Urinary bladder (tissue), 3 donors: ENCODE measurements at regions not wholly inside any gene's neighbourhood (a gene's known extent, or its start where the extent isn't known, plus 50 kb on each side); places are given as distances from the start of the nearest gene placed in this dataset.

ENCODE experiments used
- DNase-seq: peaks from one replicate; pipeline ENCODE4 v3.0.0-alpha.2; 2015; ENCODE audit errors: extremely low spot score
- H3K27ac ChIP-seq: one replicate; pipeline ENCODE4 v1.5.1; 2013; ENCODE audit warnings: low read depth, mild to moderate bottlenecking, moderate library complexity
- H3K36me3 ChIP-seq: one replicate; pipeline ENCODE4 v1.6.1; 2013; ENCODE audit warnings: mild to moderate bottlenecking, moderate library complexity; ENCODE audit not compliant: insufficient read depth
- H3K4me1 ChIP-seq: one replicate; pipeline ENCODE4 v1.6.1; 2013; ENCODE audit warnings: mild to moderate bottlenecking, moderate library complexity; ENCODE audit not compliant: insufficient read depth
- H3K4me3 ChIP-seq: one replicate; pipeline ENCODE4 v1.5.1; 2013; ENCODE audit warnings: low read depth, low read length
- WGBS: extraction: QIAGEN DNeasy Blood & Tissue Kit; methylation state at CpG from one replicate; pipeline ENCODE4 v1.1.7; 2013; 5-methylcytosine and 5-hydroxymethylcytosine counted together
- donor health status: healthy with polysubstance abuse.
- donor health status: healthy.

GRCh38 chr20:11207749-11208502, 534.1 kb upstream of the JAG1 start:
- Histone ChIP-seq H3K4me1 (no peaks in the 10 kb centered on the region), H3K27ac (no peak overlapping the region), H3K36me3 (no peaks in the 10 kb centered on the region), H3K4me3 (no peak overlapping the region)
- no peak for DNase-seq
- WGBS, result 76% methylated on average over 10 of the region's 10 CpGs

- WGBS, result 89% methylated on average over 5 of the region's 5 CpGs
- Histone ChIP-seq H3K27ac (no peak overlapping the region), H3K36me3 (no peaks in the 10 kb centered on the region), H3K4me1 (no peaks in the 10 kb centered on the region), H3K4me3 (no peak overlapping the region)
- no peak for DNase-seq
Observed at GRCh38 chr20:11210611-11211010, 536.8 kb upstream of the JAG1 start.

DNA sequence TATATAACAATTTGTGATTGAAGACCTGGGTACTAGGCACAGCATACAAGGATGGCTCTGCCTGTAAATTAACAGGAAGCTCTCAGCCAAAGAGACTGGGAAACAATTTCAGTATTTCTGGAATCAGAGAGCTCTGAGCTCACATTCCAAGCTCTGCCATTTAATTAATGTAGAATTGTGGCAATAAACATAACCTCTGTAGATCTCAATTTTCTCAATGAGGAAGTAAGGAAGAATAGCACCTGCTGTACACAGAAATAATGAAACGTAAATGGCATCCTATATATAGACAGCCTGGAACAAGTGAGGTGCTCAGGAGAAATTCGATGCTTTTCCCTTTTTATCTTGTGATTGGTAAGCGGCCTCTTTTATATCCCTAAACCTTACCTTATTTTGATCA, 538.5 kb upstream of the JAG1 start:
- 95% methylated on average over 3 of the region's 3 CpGs for WGBS
- Histone ChIP-seq H3K4me1 (no peaks in the 10 kb centered on the region), H3K36me3 (no peaks in the 10 kb centered on the region), H3K27ac (no peak overlapping the region), H3K4me3 (no peak overlapping the region)
- DNase-seq, result no peak

- DNase-seq, result no peak
- H3K4me1 ChIP-seq, result no peaks in the 10 kb centered on the region
- no peak overlapping the region for H3K4me3 ChIP-seq
- H3K27ac ChIP-seq, result no peak overlapping the region
- WGBS, result 89% methylated on average over 5 of the region's 5 CpGs
- no peaks in the 10 kb centered on the region for H3K36me3 ChIP-seq
Observed at GRCh38 chr20:11212902-11213301, 539.1 kb upstream of the JAG1 start.

DNA sequence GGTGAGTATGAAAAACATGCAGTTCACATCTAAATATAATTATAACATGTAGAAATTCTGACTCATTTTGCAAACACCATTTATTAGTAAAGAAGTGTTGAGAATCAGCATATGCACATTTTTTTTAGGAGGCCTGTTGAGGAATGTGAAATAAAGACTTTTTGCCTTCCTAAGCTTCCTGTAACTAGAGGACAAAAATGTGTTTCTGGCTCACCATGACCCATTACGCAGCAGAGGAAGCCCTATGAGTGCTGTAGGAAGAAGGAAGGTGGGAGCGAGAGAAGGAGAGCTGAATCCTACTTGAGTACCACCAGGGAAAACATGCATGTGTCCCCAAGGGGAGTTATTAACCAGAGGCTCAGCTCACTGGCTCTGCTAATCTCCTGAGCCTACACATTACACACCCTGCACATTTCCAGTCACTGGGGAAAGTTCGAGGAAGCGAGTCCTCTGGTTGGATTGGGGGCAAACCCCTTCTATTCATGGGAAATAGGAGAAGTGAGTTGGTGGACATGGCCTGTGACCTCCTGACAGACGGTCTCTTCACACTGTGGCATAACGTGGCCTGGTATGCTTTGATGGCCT, 540.5 kb upstream of the JAG1 start:
- no peak overlapping the region for H3K27ac ChIP-seq
- no peaks in the 10 kb centered on the region for H3K4me1 ChIP-seq
- no peaks in the 10 kb centered on the region for H3K36me3 ChIP-seq
- no peak for DNase-seq
- WGBS, result 88% methylated on average over 6 of the region's 6 CpGs
- no peak overlapping the region for H3K4me3 ChIP-seq

DNA sequence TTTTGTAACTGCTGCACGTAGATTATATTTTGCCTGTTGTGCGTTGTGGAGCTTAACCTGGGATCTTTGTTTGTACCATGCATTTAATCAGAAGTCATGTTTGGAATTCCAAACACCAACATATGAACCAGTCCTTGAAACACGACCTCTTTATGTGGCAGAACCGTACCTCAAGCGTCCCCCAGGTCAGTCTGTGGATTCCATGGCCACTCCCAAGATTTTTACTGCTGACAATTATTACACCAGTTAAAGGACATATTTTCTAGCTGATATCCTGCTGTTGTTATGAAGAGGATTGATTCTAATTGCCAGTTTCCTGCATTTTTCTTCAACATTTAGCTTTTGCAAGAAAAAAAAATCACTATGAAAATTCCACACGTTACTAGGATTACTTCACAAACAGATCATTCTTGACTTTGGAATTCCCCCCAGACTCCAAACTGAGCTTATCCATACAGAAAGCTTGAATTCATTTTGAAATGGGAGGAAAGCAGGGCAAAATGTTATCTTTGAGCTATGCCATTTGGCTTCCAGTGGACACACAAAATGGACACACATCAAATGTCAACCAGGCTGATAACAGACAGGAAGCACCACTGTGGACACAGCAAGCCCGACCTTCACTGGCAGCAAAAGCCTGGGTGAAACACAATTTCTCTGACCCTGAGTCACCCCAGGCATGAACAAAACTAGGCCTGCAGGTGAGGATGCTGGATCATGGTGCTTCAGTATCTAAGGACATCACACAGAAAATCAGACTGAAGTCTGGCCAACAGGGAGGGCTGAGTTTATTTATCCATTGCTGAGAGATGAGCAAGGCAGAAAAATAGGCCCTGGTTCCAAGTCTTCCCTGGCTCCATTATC, 542.9 kb upstream of the JAG1 start:
- H3K36me3 ChIP-seq, result no peaks in the 10 kb centered on the region
- DNase-seq, result no peak
- H3K4me3 ChIP-seq, result no peak overlapping the region
- no peaks in the 10 kb centered on the region for H3K4me1 ChIP-seq
- peak overlapping the region; percentile 18 for H3K27ac ChIP-seq
- WGBS, result 49% methylated on average over 7 of the region's 7 CpGs

GRCh38 chr20:11217326-11218172, 543.8 kb upstream of the JAG1 start:
- no peak for DNase-seq
- Histone ChIP-seq H3K36me3 (no peaks in the 10 kb centered on the region), H3K4me3 (no peak overlapping the region), H3K27ac (no peak overlapping the region), H3K4me1 (no peaks in the 10 kb centered on the region)
- 28% methylated on average over 6 of the region's 6 CpGs for WGBS

DNA sequence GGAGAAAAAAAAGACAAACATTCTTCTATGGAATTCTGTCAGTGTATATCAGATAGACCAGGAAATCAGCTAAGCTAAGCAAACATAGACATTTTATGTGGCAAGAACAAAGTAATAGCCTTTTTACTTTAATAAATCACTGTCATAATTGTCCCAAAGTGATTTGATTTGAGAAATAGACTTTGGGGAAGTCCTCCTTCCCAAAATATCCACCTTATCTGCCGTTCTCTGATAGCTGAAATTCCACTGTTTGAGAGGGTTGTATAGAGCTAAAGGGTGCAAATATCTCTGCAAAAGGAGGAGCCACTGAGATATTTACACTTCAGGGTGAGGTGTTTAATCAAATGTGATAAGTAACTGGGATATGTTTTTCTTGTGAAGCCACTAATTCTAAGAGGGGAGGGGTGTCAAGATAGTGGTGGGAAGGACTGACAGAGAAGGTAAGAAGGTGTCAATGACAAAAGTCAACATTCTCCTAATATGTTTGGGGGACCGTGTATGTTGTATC, 544.4 kb upstream of the JAG1 start:
- H3K4me3 ChIP-seq, result no peak overlapping the region
- H3K4me1 ChIP-seq, result no peaks in the 10 kb centered on the region
- no peak overlapping the region for H3K27ac ChIP-seq
- no peaks in the 10 kb centered on the region for H3K36me3 ChIP-seq
- DNase-seq, result no peak
- 51% methylated on average over 2 of the region's 2 CpGs for WGBS

GRCh38 chr20:11219192-11219591, 545.4 kb upstream of the JAG1 start:
- DNase-seq, result no peak
- Histone ChIP-seq H3K36me3 (no peaks in the 10 kb centered on the region), H3K4me3 (no peak overlapping the region), H3K4me1 (no peaks in the 10 kb centered on the region), H3K27ac (no peak overlapping the region)
- WGBS, result 91% methylated on average over 3 of the region's 3 CpGs

- Histone ChIP-seq H3K27ac (no peak overlapping the region), H3K36me3 (no peaks in the 10 kb centered on the region), H3K4me1 (no peaks in the 10 kb centered on the region), H3K4me3 (no peak overlapping the region)
- WGBS, result 48% methylated on average over 2 of the region's 2 CpGs
- DNase-seq, result no peak
Observed at GRCh38 chr20:11221046-11221445, 547.2 kb upstream of the JAG1 start.

- H3K27ac ChIP-seq, result no peak overlapping the region
- no peak overlapping the region for H3K4me3 ChIP-seq
- no peak for DNase-seq
- WGBS, result 95% methylated on average over 1 of the region's 1 CpG
- no peaks in the 10 kb centered on the region for H3K36me3 ChIP-seq
- no peaks in the 10 kb centered on the region for H3K4me1 ChIP-seq
Observed at GRCh38 chr20:11222243-11222642, 548.4 kb upstream of the JAG1 start.

DNA sequence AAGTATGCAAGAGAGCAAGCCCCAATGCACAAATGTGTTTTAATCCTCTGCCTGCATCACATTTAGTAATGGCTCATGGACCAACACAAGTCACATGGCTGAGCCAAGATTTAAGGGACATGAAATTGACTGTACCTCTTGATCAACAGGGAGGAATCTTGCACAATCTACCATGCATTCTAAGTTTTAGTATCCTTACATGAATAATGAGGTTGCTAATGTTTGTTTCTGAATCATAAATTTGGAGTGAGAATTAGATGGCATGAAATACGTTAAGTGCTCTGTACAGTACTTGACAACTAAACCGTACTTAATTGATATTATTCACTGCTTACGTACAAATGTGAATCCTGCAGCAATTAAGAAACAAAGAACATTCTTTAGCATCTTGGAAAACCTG, 553.8 kb upstream of the JAG1 start:
- 96% methylated on average over 3 of the region's 3 CpGs for WGBS
- no peaks in the 10 kb centered on the region for H3K4me1 ChIP-seq
- H3K27ac ChIP-seq, result no peak overlapping the region
- DNase-seq, result no peak
- H3K36me3 ChIP-seq, result no peaks in the 10 kb centered on the region
- no peak overlapping the region for H3K4me3 ChIP-seq

DNA sequence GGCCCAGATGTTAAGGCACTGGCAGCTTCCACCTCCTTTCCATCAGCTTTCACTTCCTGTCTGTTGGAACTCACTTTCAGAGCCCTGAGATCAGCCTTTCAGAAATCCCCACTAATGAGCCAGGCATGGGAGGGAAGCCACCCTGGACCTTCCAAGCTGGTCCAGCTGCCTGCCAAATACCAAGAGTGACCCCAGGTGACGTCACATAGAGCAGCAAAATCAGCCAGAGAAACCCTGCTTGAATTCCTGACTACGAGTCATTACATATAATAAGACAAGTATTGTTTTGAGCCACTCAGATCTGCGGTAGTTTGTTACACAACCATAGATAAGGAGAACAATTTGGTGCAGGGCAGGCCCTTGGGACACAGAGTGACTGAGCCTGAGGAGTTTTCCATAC, 556.0 kb upstream of the JAG1 start:
- Histone ChIP-seq H3K4me1 (no peaks in the 10 kb centered on the region), H3K36me3 (no peaks in the 10 kb centered on the region), H3K27ac (no peak overlapping the region), H3K4me3 (no peak overlapping the region)
- DNase-seq, result no peak
- 22% methylated on average over 3 of the region's 3 CpGs for WGBS
